ENCODE measurements at regions not wholly inside any gene's neighbourhood (a gene's known extent, or its start where the extent isn't known, plus 50 kb on each side); places are given as distances from the start of the nearest gene placed in this dataset.

GRCh38 chr9:14467675-14468374, 153.9 kb upstream of the NFIB start:
- TF ChIP-seq POLR2A (IDR thresholded peaks at IDR 0.05; ENCODE audit: low read depth, low read length): no peak
- DNase-seq (ENCODE audit: insufficient read length, low spot score) (no peak), FAIRE-seq (no peak)

GRCh38 chr9:14466828-14467227, 152.9 kb upstream of the NFIB start:
- FAIRE-seq (no peak), DNase-seq (ENCODE audit: insufficient read length, low spot score) (no peak)
- TF ChIP-seq POLR2A (IDR thresholded peaks at IDR 0.05; ENCODE audit: low read depth, low read length): no peak

- FAIRE-seq (no peak), DNase-seq (ENCODE audit: insufficient read length, low spot score) (no peak)
- no peak for TF ChIP-seq POLR2A (IDR thresholded peaks at IDR 0.05; ENCODE audit: low read depth, low read length)
Measured at GRCh38 chr9:14466429-14466818, 152.5 kb upstream of the NFIB start.

- DNase-seq (ENCODE audit: insufficient read length, low spot score): no peak
- no peak for FAIRE-seq
- TF ChIP-seq POLR2A (IDR thresholded peaks at IDR 0.05; ENCODE audit: low read depth, low read length): no peak
Measured at GRCh38 chr9:14462950-14463349, 149.0 kb upstream of the NFIB start.

- no peak for TF ChIP-seq POLR2A (IDR thresholded peaks at IDR 0.05; ENCODE audit: low read depth, low read length)
- no peak for DNase-seq (ENCODE audit: insufficient read length, low spot score)
- no peak for FAIRE-seq
Measured at GRCh38 chr9:14455243-14455642, 141.3 kb upstream of the NFIB start.

GRCh38 chr9:14453286-14453685, 139.3 kb upstream of the NFIB start:
- DNase-seq (ENCODE audit: insufficient read length, low spot score) (no peak), FAIRE-seq (no peak)
- TF ChIP-seq POLR2A (IDR thresholded peaks at IDR 0.05; ENCODE audit: low read depth, low read length): no peak

GRCh38 chr9:14452539-14452938, 138.6 kb upstream of the NFIB start:
- no peak for FAIRE-seq
- no peak for TF ChIP-seq POLR2A (IDR thresholded peaks at IDR 0.05; ENCODE audit: low read depth, low read length)
- no peak for DNase-seq (ENCODE audit: insufficient read length, low spot score)

- FAIRE-seq (no peak), DNase-seq (ENCODE audit: insufficient read length, low spot score) (no peak)
- TF ChIP-seq POLR2A (IDR thresholded peaks at IDR 0.05; ENCODE audit: low read depth, low read length): no peak
Measured at GRCh38 chr9:14451949-14452348, 138.0 kb upstream of the NFIB start.

- DNase-seq (ENCODE audit: insufficient read length, low spot score): no peak
- TF ChIP-seq POLR2A (IDR thresholded peaks at IDR 0.05; ENCODE audit: low read depth, low read length): no peak
- no peak for FAIRE-seq
Measured at GRCh38 chr9:14447103-14447502, 133.2 kb upstream of the NFIB start.

GRCh38 chr9:14445946-14446345, 132.0 kb upstream of the NFIB start:
- no peak for FAIRE-seq
- no peak for DNase-seq (ENCODE audit: insufficient read length, low spot score)
- no peak for TF ChIP-seq POLR2A (IDR thresholded peaks at IDR 0.05; ENCODE audit: low read depth, low read length)

GRCh38 chr9:14442956-14443355, 129.0 kb upstream of the NFIB start:
- no peak for FAIRE-seq
- TF ChIP-seq POLR2A (IDR thresholded peaks at IDR 0.05; ENCODE audit: low read depth, low read length): no peak
- no peak for DNase-seq (ENCODE audit: insufficient read length, low spot score)

- DNase-seq (ENCODE audit: insufficient read length, low spot score) (no peak), FAIRE-seq (no peak)
- TF ChIP-seq POLR2A (IDR thresholded peaks at IDR 0.05; ENCODE audit: low read depth, low read length): no peak
Measured at GRCh38 chr9:14441976-14442651, 128.2 kb upstream of the NFIB start.

GRCh38 chr9:14441115-14441514, 127.2 kb upstream of the NFIB start:
- no peak for TF ChIP-seq POLR2A (IDR thresholded peaks at IDR 0.05; ENCODE audit: low read depth, low read length)
- FAIRE-seq: no peak
- no peak for DNase-seq (ENCODE audit: insufficient read length, low spot score)

GRCh38 chr9:14440062-14440461, 126.1 kb upstream of the NFIB start:
- no peak for FAIRE-seq
- TF ChIP-seq POLR2A (IDR thresholded peaks at IDR 0.05; ENCODE audit: low read depth, low read length): no peak

GRCh38 chr9:14439555-14439954, 125.6 kb upstream of the NFIB start:
- DNase-seq (ENCODE audit: insufficient read length, low spot score): no peak
- TF ChIP-seq POLR2A (IDR thresholded peaks at IDR 0.05; ENCODE audit: low read depth, low read length): no peak
- FAIRE-seq: no peak

More at GRCh38 chr9:14440062-14440461, 126.1 kb upstream of the NFIB start:
- DNase-seq (ENCODE audit: insufficient read length, low spot score): no peak
